ENCODE measurements at regions not wholly inside any gene's neighbourhood (a gene's known extent, or its start where the extent isn't known, plus 50 kb on each side); places are given as distances from the start of the nearest gene placed in this dataset.

DNA sequence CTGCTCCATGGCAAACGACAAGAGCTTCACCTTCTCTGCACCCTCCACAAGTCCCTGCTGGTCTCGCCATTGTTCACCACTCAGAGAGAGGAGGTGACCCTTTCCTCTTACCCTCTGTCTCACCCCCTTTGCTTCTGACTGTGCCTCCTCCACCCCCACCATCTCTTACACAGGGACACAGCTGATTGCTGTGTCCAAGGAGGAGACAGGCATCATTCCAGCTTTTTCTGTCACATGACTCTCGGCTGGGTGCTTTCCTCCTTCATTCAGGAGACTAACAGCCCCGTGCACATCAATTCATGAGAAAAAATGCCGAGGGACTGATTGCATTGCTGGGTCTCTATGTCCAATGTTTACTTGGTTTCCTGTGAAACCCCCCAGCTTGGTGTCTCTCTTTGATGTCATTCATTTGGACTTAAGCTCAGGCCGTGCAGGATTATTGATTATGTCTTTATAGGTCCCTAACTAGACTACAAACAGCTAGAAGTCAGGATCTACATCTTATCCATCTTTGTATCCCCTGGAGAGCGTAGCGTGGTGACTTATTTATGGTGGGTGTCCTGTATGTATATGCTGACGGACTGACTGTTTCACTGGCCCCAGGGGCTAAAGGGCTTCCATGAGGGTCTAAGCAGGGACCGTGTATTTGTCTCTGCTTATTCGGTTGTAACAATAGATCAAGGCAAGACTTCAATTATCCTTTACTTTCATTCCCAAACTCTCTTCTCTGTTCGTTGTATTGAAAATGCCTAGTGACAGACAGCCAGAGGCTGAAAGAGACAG lies 82.2 kb upstream of the CDH13 start:
- no peak for TF ChIP-seq GABPA (IDR thresholded peaks at IDR 0.05; ENCODE audit: low read depth)
- TF ChIP-seq, protein P1, sequence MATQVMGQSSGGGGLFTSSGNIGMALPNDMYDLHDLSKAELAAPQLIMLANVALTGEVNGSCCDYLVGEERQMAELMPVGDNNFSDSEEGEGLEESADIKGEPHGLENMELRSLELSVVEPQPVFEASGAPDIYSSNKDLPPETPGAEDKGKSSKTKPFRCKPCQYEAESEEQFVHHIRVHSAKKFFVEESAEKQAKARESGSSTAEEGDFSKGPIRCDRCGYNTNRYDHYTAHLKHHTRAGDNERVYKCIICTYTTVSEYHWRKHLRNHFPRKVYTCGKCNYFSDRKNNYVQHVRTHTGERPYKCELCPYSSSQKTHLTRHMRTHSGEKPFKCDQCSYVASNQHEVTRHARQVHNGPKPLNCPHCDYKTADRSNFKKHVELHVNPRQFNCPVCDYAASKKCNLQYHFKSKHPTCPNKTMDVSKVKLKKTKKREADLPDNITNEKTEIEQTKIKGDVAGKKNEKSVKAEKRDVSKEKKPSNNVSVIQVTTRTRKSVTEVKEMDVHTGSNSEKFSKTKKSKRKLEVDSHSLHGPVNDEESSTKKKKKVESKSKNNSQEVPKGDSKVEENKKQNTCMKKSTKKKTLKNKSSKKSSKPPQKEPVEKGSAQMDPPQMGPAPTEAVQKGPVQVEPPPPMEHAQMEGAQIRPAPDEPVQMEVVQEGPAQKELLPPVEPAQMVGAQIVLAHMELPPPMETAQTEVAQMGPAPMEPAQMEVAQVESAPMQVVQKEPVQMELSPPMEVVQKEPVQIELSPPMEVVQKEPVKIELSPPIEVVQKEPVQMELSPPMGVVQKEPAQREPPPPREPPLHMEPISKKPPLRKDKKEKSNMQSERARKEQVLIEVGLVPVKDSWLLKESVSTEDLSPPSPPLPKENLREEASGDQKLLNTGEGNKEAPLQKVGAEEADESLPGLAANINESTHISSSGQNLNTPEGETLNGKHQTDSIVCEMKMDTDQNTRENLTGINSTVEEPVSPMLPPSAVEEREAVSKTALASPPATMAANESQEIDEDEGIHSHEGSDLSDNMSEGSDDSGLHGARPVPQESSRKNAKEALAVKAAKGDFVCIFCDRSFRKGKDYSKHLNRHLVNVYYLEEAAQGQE (IDR thresholded peaks at IDR 0.05; ENCODE audit: insufficient replicate concordance, low read depth), result no peak
- no peak for TF ChIP-seq POLR2AphosphoS5 (IDR thresholded peaks at IDR 0.05; ENCODE audit: low read depth)
- no peak for TF ChIP-seq SPI1 (IDR thresholded peaks at IDR 0.05; ENCODE audit: borderline replicate concordance, low read depth)
- TF ChIP-seq, protein P2, sequence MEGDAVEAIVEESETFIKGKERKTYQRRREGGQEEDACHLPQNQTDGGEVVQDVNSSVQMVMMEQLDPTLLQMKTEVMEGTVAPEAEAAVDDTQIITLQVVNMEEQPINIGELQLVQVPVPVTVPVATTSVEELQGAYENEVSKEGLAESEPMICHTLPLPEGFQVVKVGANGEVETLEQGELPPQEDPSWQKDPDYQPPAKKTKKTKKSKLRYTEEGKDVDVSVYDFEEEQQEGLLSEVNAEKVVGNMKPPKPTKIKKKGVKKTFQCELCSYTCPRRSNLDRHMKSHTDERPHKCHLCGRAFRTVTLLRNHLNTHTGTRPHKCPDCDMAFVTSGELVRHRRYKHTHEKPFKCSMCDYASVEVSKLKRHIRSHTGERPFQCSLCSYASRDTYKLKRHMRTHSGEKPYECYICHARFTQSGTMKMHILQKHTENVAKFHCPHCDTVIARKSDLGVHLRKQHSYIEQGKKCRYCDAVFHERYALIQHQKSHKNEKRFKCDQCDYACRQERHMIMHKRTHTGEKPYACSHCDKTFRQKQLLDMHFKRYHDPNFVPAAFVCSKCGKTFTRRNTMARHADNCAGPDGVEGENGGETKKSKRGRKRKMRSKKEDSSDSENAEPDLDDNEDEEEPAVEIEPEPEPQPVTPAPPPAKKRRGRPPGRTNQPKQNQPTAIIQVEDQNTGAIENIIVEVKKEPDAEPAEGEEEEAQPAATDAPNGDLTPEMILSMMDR (IDR thresholded peaks at IDR 0.05; ENCODE audit: insufficient read depth, low read length), result no peak
- Histone ChIP-seq H3K27ac (replicated peaks) (no peak overlapping the region), H3K4me3 (replicated peaks; ENCODE audit: insufficient read depth, low read length) (no peak overlapping the region), H3K27me3 (ENCODE audit: insufficient read depth, poor library complexity, severe bottlenecking) (no peaks in the 10 kb centered on the region)
- no peak for DNase-seq (ENCODE audit: low read depth in 1 of 2, low spot score in 1 of 2)

DNA sequence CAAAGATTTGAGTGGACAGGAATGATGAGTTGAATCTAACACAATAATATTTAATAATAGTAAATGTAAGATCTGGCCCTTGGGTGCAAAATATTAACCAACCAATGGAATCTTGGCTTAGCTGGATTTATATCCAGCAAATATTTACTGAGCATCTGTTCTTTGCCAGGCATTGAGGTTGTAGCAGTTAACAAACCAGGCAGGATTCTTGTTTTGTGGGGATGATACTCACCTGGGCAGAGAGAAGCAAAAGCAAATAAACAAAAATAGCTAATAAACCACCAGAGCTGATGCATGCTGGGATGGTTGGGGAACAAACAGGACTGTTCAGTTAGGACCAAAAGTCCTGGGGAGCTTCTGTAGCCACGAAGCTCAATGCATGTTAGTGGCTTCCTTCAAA lies 84.1 kb upstream of the CDH13 start:
- TF ChIP-seq POLR2AphosphoS5 (IDR thresholded peaks at IDR 0.05; ENCODE audit: low read depth), result no peak
- no peak for TF ChIP-seq SPI1 (IDR thresholded peaks at IDR 0.05; ENCODE audit: borderline replicate concordance, low read depth)
- no peak overlapping the region for H3K4me3 ChIP-seq (replicated peaks; ENCODE audit: insufficient read depth, low read length)
- DNase-seq (ENCODE audit: low read depth in 1 of 2, low spot score in 1 of 2), result no peak

GRCh38 chr16:82541103-82541502 lies 85.7 kb upstream of the CDH13 start:
- no peak overlapping the region for H3K4me3 ChIP-seq (replicated peaks; ENCODE audit: insufficient read depth, low read length)
- no peak for DNase-seq (ENCODE audit: low read depth in 1 of 2, low spot score in 1 of 2)
- TF ChIP-seq POLR2AphosphoS5 (IDR thresholded peaks at IDR 0.05; ENCODE audit: low read depth) (no peak), GABPA (IDR thresholded peaks at IDR 0.05; ENCODE audit: low read depth) (no peak), SPI1 (IDR thresholded peaks at IDR 0.05; ENCODE audit: borderline replicate concordance, low read depth) (no peak)
- TF ChIP-seq, protein P1 (IDR thresholded peaks at IDR 0.05; ENCODE audit: insufficient replicate concordance, low read depth), result no peak
- TF ChIP-seq, protein P2 (IDR thresholded peaks at IDR 0.05; ENCODE audit: insufficient read depth, low read length), result no peak
- H3K27ac ChIP-seq (replicated peaks), result no peak overlapping the region
- no peaks in the 10 kb centered on the region for H3K27me3 ChIP-seq (ENCODE audit: insufficient read depth, poor library complexity, severe bottlenecking)

More for the DNA sequence above, 84.1 kb upstream of the CDH13 start:
- H3K27ac ChIP-seq (replicated peaks), result no peak overlapping the region
- no peaks in the 10 kb centered on the region for H3K27me3 ChIP-seq (ENCODE audit: insufficient read depth, poor library complexity, severe bottlenecking)

DNA sequence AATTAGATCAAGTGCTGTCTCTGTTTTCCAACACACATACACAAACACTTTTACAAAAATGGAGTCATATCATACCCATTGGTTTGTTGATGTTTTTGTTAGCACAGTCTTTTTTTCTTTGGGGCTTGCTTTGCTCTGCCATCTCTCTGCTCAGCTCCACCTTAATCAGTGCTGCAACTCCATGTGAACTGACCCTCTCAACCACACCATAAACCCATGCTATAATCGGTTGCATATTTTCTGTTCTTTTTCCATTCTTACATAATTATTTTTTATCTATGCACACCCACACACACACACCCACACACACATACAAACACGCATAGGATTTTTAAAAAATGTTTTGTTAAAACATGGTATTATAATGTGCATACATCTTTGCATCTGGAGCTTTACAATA lies 91.0 kb upstream of the CDH13 start:
- DNase-seq (ENCODE audit: low read depth in 1 of 2, low spot score in 1 of 2), result no peak
- Histone ChIP-seq H3K27ac (replicated peaks) (no peak overlapping the region), H3K27me3 (ENCODE audit: insufficient read depth, poor library complexity, severe bottlenecking) (no peaks in the 10 kb centered on the region), H3K4me3 (replicated peaks; ENCODE audit: insufficient read depth, low read length) (no peak overlapping the region)
- TF ChIP-seq GABPA (IDR thresholded peaks at IDR 0.05; ENCODE audit: low read depth) (no peak), SPI1 (IDR thresholded peaks at IDR 0.05; ENCODE audit: borderline replicate concordance, low read depth) (no peak), POLR2AphosphoS5 (IDR thresholded peaks at IDR 0.05; ENCODE audit: low read depth) (no peak)
- TF ChIP-seq, protein P1 (IDR thresholded peaks at IDR 0.05; ENCODE audit: insufficient replicate concordance, low read depth), result no peak
- TF ChIP-seq, protein P2 (IDR thresholded peaks at IDR 0.05; ENCODE audit: insufficient read depth, low read length), result no peak
